ENCODE measurements at regions not wholly inside any gene's neighbourhood (a gene's known extent, or its start where the extent isn't known, plus 50 kb on each side); places are given as distances from the start of the nearest gene placed in this dataset.

DNA sequence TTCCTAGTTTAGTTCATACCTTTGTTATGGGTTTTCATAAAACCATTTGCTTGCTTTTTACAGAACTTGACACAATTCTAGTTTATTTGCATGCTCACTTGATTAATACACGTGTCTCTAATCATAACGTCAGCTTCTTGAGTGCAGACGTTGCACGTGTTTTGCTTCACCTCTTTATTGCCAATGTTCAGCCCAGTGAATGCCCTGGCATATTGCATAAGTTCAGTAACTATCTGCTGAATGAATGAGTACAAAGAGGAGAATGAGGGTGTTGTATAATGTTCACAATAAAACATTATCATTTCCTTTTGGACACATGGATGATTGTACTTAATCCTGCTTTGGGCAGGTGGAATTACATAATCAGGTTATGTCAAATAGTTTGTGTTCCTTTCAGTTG lies 519.8 kb downstream of the HS3ST4 start:
- TF ChIP-seq, protein P1, sequence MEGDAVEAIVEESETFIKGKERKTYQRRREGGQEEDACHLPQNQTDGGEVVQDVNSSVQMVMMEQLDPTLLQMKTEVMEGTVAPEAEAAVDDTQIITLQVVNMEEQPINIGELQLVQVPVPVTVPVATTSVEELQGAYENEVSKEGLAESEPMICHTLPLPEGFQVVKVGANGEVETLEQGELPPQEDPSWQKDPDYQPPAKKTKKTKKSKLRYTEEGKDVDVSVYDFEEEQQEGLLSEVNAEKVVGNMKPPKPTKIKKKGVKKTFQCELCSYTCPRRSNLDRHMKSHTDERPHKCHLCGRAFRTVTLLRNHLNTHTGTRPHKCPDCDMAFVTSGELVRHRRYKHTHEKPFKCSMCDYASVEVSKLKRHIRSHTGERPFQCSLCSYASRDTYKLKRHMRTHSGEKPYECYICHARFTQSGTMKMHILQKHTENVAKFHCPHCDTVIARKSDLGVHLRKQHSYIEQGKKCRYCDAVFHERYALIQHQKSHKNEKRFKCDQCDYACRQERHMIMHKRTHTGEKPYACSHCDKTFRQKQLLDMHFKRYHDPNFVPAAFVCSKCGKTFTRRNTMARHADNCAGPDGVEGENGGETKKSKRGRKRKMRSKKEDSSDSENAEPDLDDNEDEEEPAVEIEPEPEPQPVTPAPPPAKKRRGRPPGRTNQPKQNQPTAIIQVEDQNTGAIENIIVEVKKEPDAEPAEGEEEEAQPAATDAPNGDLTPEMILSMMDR (conservative IDR thresholded peaks at IDR 0.05; ENCODE audit: low read depth, low read length), result no peak
- TF ChIP-seq EZH2 (IDR thresholded peaks at IDR 0.05; ENCODE audit: borderline replicate concordance, low read depth, low read length, poor library complexity, severe bottlenecking), result no peak
